ENCODE measurements at regions not wholly inside any gene's neighbourhood (a gene's known extent, or its start where the extent isn't known, plus 50 kb on each side); places are given as distances from the start of the nearest gene placed in this dataset.

- no peak for TF ChIP-seq ATF3 (IDR thresholded peaks at IDR 0.05)
These were observed 75.2 kb upstream of the ZCCHC2 start (continued) for GRCh38 chr18:62447652-62448051.

- no peak for TF ChIP-seq EGR1 (IDR thresholded peaks at IDR 0.05; ENCODE audit: low read depth in 2 of 2)
- no peak for TF ChIP-seq TAF1 (conservative IDR thresholded peaks at IDR 0.05)
- no peak for TF ChIP-seq FOXA2 (IDR thresholded peaks at IDR 0.05)
- no peak for TF ChIP-seq YY1 (IDR thresholded peaks at IDR 0.05)
- TF ChIP-seq JUND (IDR thresholded peaks at IDR 0.05): no peak
- TF ChIP-seq, protein P1, sequence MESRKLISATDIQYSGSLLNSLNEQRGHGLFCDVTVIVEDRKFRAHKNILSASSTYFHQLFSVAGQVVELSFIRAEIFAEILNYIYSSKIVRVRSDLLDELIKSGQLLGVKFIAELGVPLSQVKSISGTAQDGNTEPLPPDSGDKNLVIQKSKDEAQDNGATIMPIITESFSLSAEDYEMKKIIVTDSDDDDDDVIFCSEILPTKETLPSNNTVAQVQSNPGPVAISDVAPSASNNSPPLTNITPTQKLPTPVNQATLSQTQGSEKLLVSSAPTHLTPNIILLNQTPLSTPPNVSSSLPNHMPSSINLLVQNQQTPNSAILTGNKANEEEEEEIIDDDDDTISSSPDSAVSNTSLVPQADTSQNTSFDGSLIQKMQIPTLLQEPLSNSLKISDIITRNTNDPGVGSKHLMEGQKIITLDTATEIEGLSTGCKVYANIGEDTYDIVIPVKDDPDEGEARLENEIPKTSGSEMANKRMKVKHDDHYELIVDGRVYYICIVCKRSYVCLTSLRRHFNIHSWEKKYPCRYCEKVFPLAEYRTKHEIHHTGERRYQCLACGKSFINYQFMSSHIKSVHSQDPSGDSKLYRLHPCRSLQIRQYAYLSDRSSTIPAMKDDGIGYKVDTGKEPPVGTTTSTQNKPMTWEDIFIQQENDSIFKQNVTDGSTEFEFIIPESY (IDR thresholded peaks at IDR 0.05): no peak
- TF ChIP-seq RAD21 (IDR thresholded peaks at IDR 0.05): no peak
- no peak for TF ChIP-seq HNF4A (conservative IDR thresholded peaks at IDR 0.05)
- no peak for TF ChIP-seq GABPA (IDR thresholded peaks at IDR 0.05 in 1 of 2, conservative IDR thresholded peaks at IDR 0.05 in 1 of 2)
- no peak for TF ChIP-seq REST (IDR thresholded peaks at IDR 0.05)
- TF ChIP-seq, protein P2, sequence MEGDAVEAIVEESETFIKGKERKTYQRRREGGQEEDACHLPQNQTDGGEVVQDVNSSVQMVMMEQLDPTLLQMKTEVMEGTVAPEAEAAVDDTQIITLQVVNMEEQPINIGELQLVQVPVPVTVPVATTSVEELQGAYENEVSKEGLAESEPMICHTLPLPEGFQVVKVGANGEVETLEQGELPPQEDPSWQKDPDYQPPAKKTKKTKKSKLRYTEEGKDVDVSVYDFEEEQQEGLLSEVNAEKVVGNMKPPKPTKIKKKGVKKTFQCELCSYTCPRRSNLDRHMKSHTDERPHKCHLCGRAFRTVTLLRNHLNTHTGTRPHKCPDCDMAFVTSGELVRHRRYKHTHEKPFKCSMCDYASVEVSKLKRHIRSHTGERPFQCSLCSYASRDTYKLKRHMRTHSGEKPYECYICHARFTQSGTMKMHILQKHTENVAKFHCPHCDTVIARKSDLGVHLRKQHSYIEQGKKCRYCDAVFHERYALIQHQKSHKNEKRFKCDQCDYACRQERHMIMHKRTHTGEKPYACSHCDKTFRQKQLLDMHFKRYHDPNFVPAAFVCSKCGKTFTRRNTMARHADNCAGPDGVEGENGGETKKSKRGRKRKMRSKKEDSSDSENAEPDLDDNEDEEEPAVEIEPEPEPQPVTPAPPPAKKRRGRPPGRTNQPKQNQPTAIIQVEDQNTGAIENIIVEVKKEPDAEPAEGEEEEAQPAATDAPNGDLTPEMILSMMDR (IDR thresholded peaks at IDR 0.05; ENCODE audit: low read depth, low read length, missing input control): no peak
- no peak for TF ChIP-seq RXRA (IDR thresholded peaks at IDR 0.05)
- Histone ChIP-seq H3K27ac (ENCODE audit: low read depth in 1 of 2, low read length in 2 of 2) (no peak overlapping the region), H3K4me3 (ENCODE audit: low read depth in 1 of 3, low read length in 3 of 3) (no peak overlapping the region), H3K27me3 (ENCODE audit: control insufficient read depth in 4 of 4, insufficient read depth in 4 of 4, low read length in 3 of 4) (no peaks in the 10 kb centered on the region), H3K36me3 (ENCODE audit: control insufficient read depth in 4 of 4, insufficient read depth in 3 of 4, low read depth in 1 of 4, low read length in 3 of 4) (no peaks in the 10 kb centered on the region), H3K9me3 (ENCODE audit: control insufficient read depth in 4 of 4, low read length in 3 of 4) (no peaks in the 10 kb centered on the region), H3K4me1 (ENCODE audit: control insufficient read depth in 4 of 4, insufficient read depth in 4 of 4, low read length in 3 of 4) (peaks cover 10 to 31% (median 24%) of the 10 kb centered on the region in 4 donors), H3K9ac (ENCODE audit: low read depth in 1 of 2, low read length in 2 of 2) (no peak overlapping the region)
- no peak for DNase-seq (ENCODE audit: low spot score)
- WGBS: 82% methylated on average over 6 of the region's 6 CpGs
These were observed 74.4 kb upstream of the ZCCHC2 start for GRCh38 chr18:62448426-62448825.

Measured in liver (tissue), 8 donors.